ENCODE measurements at regions not wholly inside any gene's neighbourhood (a gene's known extent, or its start where the extent isn't known, plus 50 kb on each side); places are given as distances from the start of the nearest gene placed in this dataset.

DNA sequence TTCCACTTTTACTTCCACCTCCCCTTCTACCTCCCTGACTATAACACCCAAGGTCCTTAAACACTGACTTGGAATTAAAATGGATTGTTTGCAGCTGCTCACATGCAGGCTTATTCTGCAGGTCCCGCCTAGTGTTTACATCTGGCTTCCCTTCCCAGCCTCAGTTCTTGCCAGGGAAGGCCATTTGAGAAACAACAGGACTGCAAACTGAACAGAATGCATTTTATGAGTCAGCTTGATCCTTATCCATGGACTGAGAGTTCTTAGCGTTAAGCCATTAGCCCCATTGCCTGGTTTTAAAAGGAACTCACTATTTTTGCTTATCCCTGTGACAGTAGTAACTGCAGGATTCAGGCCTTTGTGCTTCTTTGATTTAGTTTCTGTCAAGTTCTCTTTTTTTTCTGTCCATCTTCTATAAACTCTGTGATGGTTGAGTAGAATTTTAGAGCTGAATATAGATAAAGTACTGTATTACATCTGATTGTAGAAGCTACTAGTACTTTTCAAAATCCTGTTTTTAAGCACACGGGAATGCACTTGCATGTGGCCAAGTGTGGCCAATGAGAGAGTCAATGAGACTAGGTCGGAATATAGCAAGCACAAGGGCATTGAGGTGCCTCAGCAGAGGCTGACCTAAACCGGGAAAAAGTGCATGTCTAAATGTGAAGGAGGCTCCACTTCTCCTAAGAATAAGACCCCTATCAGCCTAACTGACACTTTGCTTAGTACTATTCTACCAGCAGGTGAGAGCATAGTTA lies 106.4 kb downstream of the TUSC7 start:
- H3K27me3 ChIP-seq (ENCODE audit: control insufficient read depth in 3 of 3, insufficient read depth in 3 of 3, low read length in 2 of 3): no peaks in the 10 kb centered on the region
- 55 to 59% methylated on average over 5 of the region's 5 CpGs for WGBS, 2 donors
- no peak overlapping the region for H3K4me3 ChIP-seq
- TF ChIP-seq, protein P1, sequence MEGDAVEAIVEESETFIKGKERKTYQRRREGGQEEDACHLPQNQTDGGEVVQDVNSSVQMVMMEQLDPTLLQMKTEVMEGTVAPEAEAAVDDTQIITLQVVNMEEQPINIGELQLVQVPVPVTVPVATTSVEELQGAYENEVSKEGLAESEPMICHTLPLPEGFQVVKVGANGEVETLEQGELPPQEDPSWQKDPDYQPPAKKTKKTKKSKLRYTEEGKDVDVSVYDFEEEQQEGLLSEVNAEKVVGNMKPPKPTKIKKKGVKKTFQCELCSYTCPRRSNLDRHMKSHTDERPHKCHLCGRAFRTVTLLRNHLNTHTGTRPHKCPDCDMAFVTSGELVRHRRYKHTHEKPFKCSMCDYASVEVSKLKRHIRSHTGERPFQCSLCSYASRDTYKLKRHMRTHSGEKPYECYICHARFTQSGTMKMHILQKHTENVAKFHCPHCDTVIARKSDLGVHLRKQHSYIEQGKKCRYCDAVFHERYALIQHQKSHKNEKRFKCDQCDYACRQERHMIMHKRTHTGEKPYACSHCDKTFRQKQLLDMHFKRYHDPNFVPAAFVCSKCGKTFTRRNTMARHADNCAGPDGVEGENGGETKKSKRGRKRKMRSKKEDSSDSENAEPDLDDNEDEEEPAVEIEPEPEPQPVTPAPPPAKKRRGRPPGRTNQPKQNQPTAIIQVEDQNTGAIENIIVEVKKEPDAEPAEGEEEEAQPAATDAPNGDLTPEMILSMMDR (IDR thresholded peaks at IDR 0.05; ENCODE audit: control extremely low read depth, extremely low read depth): no peak
- no peaks in the 10 kb centered on the region for H3K36me3 ChIP-seq (ENCODE audit: control insufficient read depth in 4 of 4, insufficient read depth in 4 of 4, low read length in 4 of 4)
- no peak overlapping the region for H3K27ac ChIP-seq (ENCODE audit: low read depth in 1 of 2, low read length in 1 of 2)
- peak; percentile 44 to 86 (median 82) for DNase-seq
- no peak overlapping the region for H3K9ac ChIP-seq (ENCODE audit: insufficient read depth in 1 of 2, low read length in 2 of 2)
- no peaks in the 10 kb centered on the region for H3K9me3 ChIP-seq (ENCODE audit: control insufficient read depth in 4 of 4, insufficient read depth in 3 of 4, low read length in 3 of 4)
- ATAC-seq (ENCODE audit: insufficient read depth, low FRiP score): peak; percentile 19
- H3K4me1 ChIP-seq (ENCODE audit: control insufficient read depth in 5 of 5, insufficient read depth in 5 of 5, low read length in 5 of 5): peaks cover 0 to 12% (median 0%) of the 10 kb centered on the region in 5 donors

DNA sequence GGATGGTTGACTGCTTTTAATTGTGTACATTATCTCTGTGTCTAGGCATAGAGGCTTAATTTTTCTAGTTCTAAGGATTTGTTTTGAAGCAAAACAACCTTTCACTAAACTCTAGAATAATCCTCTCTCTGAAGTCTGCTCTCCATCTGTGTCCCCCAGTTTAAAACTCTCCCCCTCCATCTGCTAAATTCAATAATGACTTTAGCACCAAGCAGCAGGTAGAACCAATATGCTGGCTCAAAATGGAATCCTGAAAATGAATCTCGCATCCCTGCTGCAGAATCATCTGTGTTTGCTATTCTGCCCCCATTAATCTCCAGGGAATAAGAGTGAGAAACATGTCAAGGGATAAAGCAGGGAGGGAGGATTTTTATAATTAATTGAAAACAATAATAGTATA lies 111.8 kb downstream of the TUSC7 start:
- H3K4me1 ChIP-seq (ENCODE audit: control insufficient read depth in 5 of 5, insufficient read depth in 5 of 5, low read length in 5 of 5): no peaks in the 10 kb centered on the region
- no peaks in the 10 kb centered on the region for H3K27me3 ChIP-seq (ENCODE audit: control insufficient read depth in 3 of 3, insufficient read depth in 3 of 3, low read length in 2 of 3)
- H3K9ac ChIP-seq (ENCODE audit: insufficient read depth in 1 of 2, low read length in 2 of 2): no peak overlapping the region
- no peak overlapping the region for H3K4me3 ChIP-seq
- TF ChIP-seq, protein P1 (IDR thresholded peaks at IDR 0.05; ENCODE audit: control extremely low read depth, extremely low read depth): no peak
- no peak for DNase-seq
- WGBS, 2 donors: 83 to 88% methylated on average over 1 of the region's 1 CpG
- H3K36me3 ChIP-seq (ENCODE audit: control insufficient read depth in 4 of 4, insufficient read depth in 4 of 4, low read length in 4 of 4): no peaks in the 10 kb centered on the region
- no peak for ATAC-seq (ENCODE audit: insufficient read depth, low FRiP score)
- H3K27ac ChIP-seq (ENCODE audit: low read depth in 1 of 2, low read length in 1 of 2): no peak overlapping the region
- H3K9me3 ChIP-seq (ENCODE audit: control insufficient read depth in 4 of 4, insufficient read depth in 3 of 4, low read length in 3 of 4): no peaks in the 10 kb centered on the region

DNA sequence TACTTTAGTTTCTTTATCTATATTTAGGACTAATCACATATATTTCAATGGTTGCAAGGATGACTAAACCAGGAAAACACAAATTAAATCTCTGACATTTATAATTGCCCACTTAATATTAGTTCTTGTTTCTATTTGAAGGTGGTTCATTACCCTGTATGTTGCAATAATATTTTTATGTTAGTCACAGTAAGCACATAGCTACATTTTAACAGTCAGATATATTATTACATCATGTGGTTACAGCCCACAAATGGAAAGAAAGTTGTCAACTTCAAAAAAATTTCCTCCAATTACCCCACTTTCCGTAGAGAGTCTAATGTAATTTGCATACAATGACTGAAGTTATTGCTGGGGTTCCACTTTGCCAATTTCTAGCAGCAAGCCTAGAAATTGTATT lies 114.6 kb downstream of the TUSC7 start:
- ATAC-seq (ENCODE audit: insufficient read depth, low FRiP score) (no peak), DNase-seq (no peak)
- no peaks in the 10 kb centered on the region for H3K27me3 ChIP-seq (ENCODE audit: control insufficient read depth in 3 of 3, insufficient read depth in 3 of 3, low read length in 2 of 3)
- H3K36me3 ChIP-seq (ENCODE audit: control insufficient read depth in 4 of 4, insufficient read depth in 4 of 4, low read length in 4 of 4): no peaks in the 10 kb centered on the region
- TF ChIP-seq, protein P1 (IDR thresholded peaks at IDR 0.05; ENCODE audit: control extremely low read depth, extremely low read depth): no peak
- no peaks in the 10 kb centered on the region for H3K9me3 ChIP-seq (ENCODE audit: control insufficient read depth in 4 of 4, insufficient read depth in 3 of 4, low read length in 3 of 4)
- no peak overlapping the region for H3K27ac ChIP-seq (ENCODE audit: low read depth in 1 of 2, low read length in 1 of 2)
- no peak overlapping the region for H3K4me3 ChIP-seq
- no peak overlapping the region for H3K9ac ChIP-seq (ENCODE audit: insufficient read depth in 1 of 2, low read length in 2 of 2)
- H3K4me1 ChIP-seq (ENCODE audit: control insufficient read depth in 5 of 5, insufficient read depth in 5 of 5, low read length in 5 of 5): no peaks in the 10 kb centered on the region
- WGBS, 2 donors: 61 to 66% methylated on average over 1 of the region's 1 CpG

DNA sequence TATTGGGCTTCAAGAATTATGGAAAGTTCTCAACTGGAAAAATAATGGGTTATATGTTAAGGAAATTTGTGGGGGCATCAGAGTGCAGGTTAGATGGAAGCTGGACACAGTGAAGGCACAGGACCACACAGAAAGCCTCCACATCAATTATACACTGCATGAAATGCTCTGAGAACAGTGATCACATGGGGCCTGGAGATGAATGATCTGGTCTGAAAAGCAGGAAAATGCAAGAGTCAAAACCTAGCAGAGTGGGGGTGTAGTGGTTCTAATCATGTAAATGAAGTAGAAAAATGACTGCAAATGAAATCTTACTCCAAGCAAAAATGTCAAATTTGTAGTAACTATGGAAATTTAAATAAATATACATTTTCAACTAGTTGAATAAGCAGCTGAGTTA lies 123.6 kb downstream of the TUSC7 start:
- H3K9me3 ChIP-seq (ENCODE audit: control insufficient read depth in 4 of 4, insufficient read depth in 3 of 4, low read length in 3 of 4): no peaks in the 10 kb centered on the region
- TF ChIP-seq, protein P1 (IDR thresholded peaks at IDR 0.05; ENCODE audit: control extremely low read depth, extremely low read depth): no peak
- no peak overlapping the region for H3K9ac ChIP-seq (ENCODE audit: insufficient read depth in 1 of 2, low read length in 2 of 2)
- H3K27ac ChIP-seq (ENCODE audit: low read depth in 1 of 2, low read length in 1 of 2): no peak overlapping the region
- DNase-seq (no peak), ATAC-seq (ENCODE audit: insufficient read depth, low FRiP score) (no peak)
- H3K36me3 ChIP-seq (ENCODE audit: control insufficient read depth in 4 of 4, insufficient read depth in 4 of 4, low read length in 4 of 4): no peaks in the 10 kb centered on the region
- H3K27me3 ChIP-seq (ENCODE audit: control insufficient read depth in 3 of 3, insufficient read depth in 3 of 3, low read length in 2 of 3): no peaks in the 10 kb centered on the region
- H3K4me1 ChIP-seq (ENCODE audit: control insufficient read depth in 5 of 5, insufficient read depth in 5 of 5, low read length in 5 of 5): no peaks in the 10 kb centered on the region
- H3K4me3 ChIP-seq: no peak overlapping the region
